IMR-90 (cell line): ENCODE measurements at regions not wholly inside any gene's neighbourhood (a gene's known extent, or its start where the extent isn't known, plus 50 kb on each side); places are given as distances from the start of the nearest gene placed in this dataset.

Experiments
- ATAC-seq: fragments of 200-7000 bp; cut with Tn5 transposase; 2 replicates; pipeline ENCODE4 v1.9.1; 2020; ENCODE audit warnings: low read depth, mild to moderate bottlenecking, moderate library complexity
- BruUV-seq: library from RNA; stranded (reverse); fragments of 400-500 nt; replicated peaks from 2 replicates; lab custom pipeline; 2021; lab: Mats Ljungman, UMichigan
- CTCF ChIA-PET: fragments of 300-600 bp; formaldehyde crosslinking; extraction: SDS; loops from one replicate; lab custom pipeline; 2021; ENCODE audit warnings: antibody characterized with exemption; lab: Yijun Ruan, JAX
- POLR2A ChIA-PET: fragments of 300-600 bp; sonication (Branson Sonifier 250); formaldehyde crosslinking; loops from one replicate; lab custom pipeline; 2022; ENCODE audit warnings: antibody characterized with exemption; ENCODE audit not compliant: unreplicated experiment; lab: Charles Lee
- DNase-seq: peaks from one replicate; pipeline ENCODE4 v3.0.0; 2013
- H2AFZ ChIP-seq: replicated peaks from 2 replicates; pipeline ENCODE3; 2013; ENCODE audit warnings: low read length, mild to moderate bottlenecking; ENCODE audit not compliant: poor library complexity
- H2AK5ac ChIP-seq: 2 replicates; pipeline ENCODE4 v1.6.1; 2013; ENCODE audit warnings: low read depth, low read length, inconsistent platforms
- H2AK9ac ChIP-seq: replicated peaks from 2 replicates; pipeline ENCODE3; 2013; ENCODE audit warnings: mild to moderate bottlenecking, low read depth, low read length, moderate library complexity; ENCODE audit not compliant: poor library complexity
- H2BK120ac ChIP-seq: 2 replicates; pipeline ENCODE4 v1.6.1; 2013; ENCODE audit warnings: low read depth, low read length, inconsistent platforms
- H2BK15ac ChIP-seq: 3 replicates; pipeline ENCODE4 v1.6.1; 2013; ENCODE audit warnings: low read depth, low read length, inconsistent platforms
- H2BK20ac ChIP-seq: 2 replicates; pipeline ENCODE4 v1.6.1; 2013; ENCODE audit warnings: low read depth, mild to moderate bottlenecking, inconsistent platforms, low read length, moderate library complexity
- H2BK5ac ChIP-seq: 2 replicates; pipeline ENCODE4 v1.6.1; 2013; ENCODE audit warnings: mild to moderate bottlenecking, low read depth, low read length, inconsistent platforms; ENCODE audit not compliant: poor library complexity, severe bottlenecking
- H3K14ac ChIP-seq: replicated peaks from 2 replicates; pipeline ENCODE4 v1.6.1; 2013; ENCODE audit warnings: low read depth, low read length, inconsistent platforms
- H3K18ac ChIP-seq: 2 replicates; pipeline ENCODE4 v1.6.1; 2013; ENCODE audit warnings: low read depth, low read length, control low read depth
- H3K23ac ChIP-seq: 2 replicates; pipeline ENCODE4 v1.6.1; 2013; ENCODE audit warnings: low read depth, low read length, inconsistent platforms
- H3K27ac ChIP-seq: 2 replicates; pipeline ENCODE4 v1.5.1; 2013; ENCODE audit warnings: mild to moderate bottlenecking, control low read depth, low read length; ENCODE audit not compliant: insufficient read depth
- H3K27me3 ChIP-seq: 2 replicates; pipeline ENCODE4 v1.6.1; 2013; ENCODE audit warnings: low read length; ENCODE audit not compliant: control insufficient read depth, insufficient read depth
- H3K36me3 ChIP-seq: 2 replicates; pipeline ENCODE4 v1.6.1; 2013; ENCODE audit warnings: low read length, mixed read lengths; ENCODE audit not compliant: control insufficient read depth, insufficient read depth
- H3K4ac ChIP-seq: 2 replicates; pipeline ENCODE4 v1.6.1; 2013; ENCODE audit warnings: low read depth, low read length, inconsistent platforms
- H3K4me1 ChIP-seq: 2 replicates; pipeline ENCODE4 v1.6.1; 2013; ENCODE audit warnings: low read length, mixed read lengths; ENCODE audit not compliant: control insufficient read depth, insufficient read depth
- H3K4me2 ChIP-seq: 2 replicates; pipeline ENCODE4 v1.6.1; 2013; ENCODE audit warnings: low read depth, mild to moderate bottlenecking, control low read depth, low read length, moderate library complexity
- H3K4me3 ChIP-seq: 2 replicates; pipeline ENCODE4 v1.5.1; 2013; ENCODE audit warnings: low read depth, mild to moderate bottlenecking, control low read depth, low read length, moderate library complexity; ENCODE audit not compliant: insufficient read depth
- H3K56ac ChIP-seq: 2 replicates; pipeline ENCODE4 v1.6.1; 2013; ENCODE audit warnings: low read length, inconsistent platforms; ENCODE audit not compliant: insufficient read depth; ENCODE audit errors: extremely low read depth
- H3K79me1 ChIP-seq, 2 experiments: 2 replicates each; pipeline ENCODE4 v1.6.1; 2013; ENCODE audit warnings: low read length in 2 of 2, inconsistent platforms in 1 of 2, low read depth in 1 of 2
- H3K9ac ChIP-seq: 2 replicates; pipeline ENCODE4 v1.6.1; 2013; ENCODE audit warnings: low read depth, low read length, control low read depth
- H3K9me1 ChIP-seq: 2 replicates; pipeline ENCODE4 v1.6.1; 2013; ENCODE audit warnings: low read length, inconsistent platforms; ENCODE audit not compliant: insufficient read depth
- H3K9me3 ChIP-seq: 2 replicates; pipeline ENCODE4 v1.6.1; 2013; ENCODE audit warnings: low read length; ENCODE audit not compliant: control insufficient read depth, insufficient read depth
- H4K20me1 ChIP-seq: 2 replicates; pipeline ENCODE4 v1.6.1; 2013; ENCODE audit warnings: low read length, inconsistent platforms; ENCODE audit not compliant: insufficient read depth
- H4K5ac ChIP-seq: 2 replicates; pipeline ENCODE4 v1.6.1; 2013; ENCODE audit warnings: mild to moderate bottlenecking, low read depth, low read length, control low read depth
- H4K8ac ChIP-seq, 2 experiments: 2 replicates each; pipeline ENCODE4 v1.6.1; 2013; ENCODE audit warnings: low read depth in 2 of 2, low read length in 2 of 2, control low read depth in 1 of 2, inconsistent platforms in 1 of 2
- H4K91ac ChIP-seq: 2 replicates; pipeline ENCODE4 v1.6.1; 2013; ENCODE audit warnings: low read depth, low read length, inconsistent platforms; ENCODE audit not compliant: insufficient read depth
- BHLHE40 ChIP-seq: fragments of 150-350 bp; IDR thresholded peaks from 2 replicates; pipeline ENCODE4 v1.6.1; 2016; ENCODE audit warnings: mild to moderate bottlenecking, low read depth, low read length
- CEBPB ChIP-seq: IDR thresholded peaks from 2 replicates; pipeline ENCODE4 v1.6.1; 2012; ENCODE audit warnings: low read depth, low read length, improper control_type of control experiment
- CHD1 ChIP-seq: IDR thresholded peaks from 2 replicates; pipeline ENCODE4 v1.6.1; 2012; ENCODE audit warnings: low read depth, low read length, improper control_type of control experiment
- ELK1 ChIP-seq: fragments of 150-350 bp; IDR thresholded peaks from 2 replicates; pipeline ENCODE4 v1.6.1; 2016; ENCODE audit warnings: low read depth, mild to moderate bottlenecking, low read length, moderate library complexity, borderline replicate concordance
- FOS ChIP-seq: fragments of 150-350 bp; IDR thresholded peaks from 2 replicates; pipeline ENCODE4 v1.6.1; 2016; ENCODE audit warnings: low read depth, low read length
- MAFK ChIP-seq: IDR thresholded peaks from 2 replicates; pipeline ENCODE4 v1.6.1; 2012; ENCODE audit warnings: low read depth, low read length, improper control_type of control experiment
- MAZ ChIP-seq: IDR thresholded peaks from 2 replicates; pipeline ENCODE4 v1.6.1; 2012; ENCODE audit warnings: low read depth, mild to moderate bottlenecking, low read length, improper control_type of control experiment, moderate library complexity, borderline replicate concordance
- MXI1 ChIP-seq: IDR thresholded peaks from 2 replicates; pipeline ENCODE4 v1.6.1; 2012; ENCODE audit warnings: low read depth, mild to moderate bottlenecking, low read length, moderate library complexity, borderline replicate concordance
- POLR2A ChIP-seq: IDR thresholded peaks from 2 replicates; pipeline ENCODE4 v1.6.1; 2012; ENCODE audit warnings: mild to moderate bottlenecking, low read depth, low read length
- RAD21 ChIP-seq: IDR thresholded peaks from 2 replicates; pipeline ENCODE4 v1.6.1; 2012; ENCODE audit warnings: low read length, improper control_type of control experiment
- RCOR1 ChIP-seq: IDR thresholded peaks from 2 replicates; pipeline ENCODE4 v1.6.1; 2012; ENCODE audit warnings: mild to moderate bottlenecking, low read length, improper control_type of control experiment; ENCODE audit not compliant: insufficient replicate concordance
- RFX5 ChIP-seq: IDR thresholded peaks from 2 replicates; pipeline ENCODE4 v1.8.0; 2012; ENCODE audit warnings: low read depth, mild to moderate bottlenecking, low read length, moderate library complexity
- SMC3 ChIP-seq: fragments of 150-350 bp; IDR thresholded peaks from 2 replicates; pipeline ENCODE4 v1.6.1; 2016; ENCODE audit warnings: low read depth, mild to moderate bottlenecking, antibody characterized with exemption, low read length, moderate library complexity
- WGBS, 2 experiments: methylation state at CpG; one replicate each; pipeline versions ENCODE4 v1.1.5 to v1.1.7; 2013; ENCODE audit warnings: missing lambda C conversion rate in 2 of 2; ENCODE audit not compliant: insufficient read length in 1 of 2; ENCODE audit errors: extremely low coverage in 2 of 2; 5-methylcytosine and 5-hydroxymethylcytosine counted together
- dilution Hi-C: fragments of 300-500 bp; cut with HindIII; formaldehyde crosslinking; loops from one replicate; pipeline ENCODE4 v1.14.3; 2018; ENCODE audit warnings: low sequenced_read_pairs; ENCODE audit not compliant: unreplicated experiment
- in situ Hi-C: fragments of 300-500 bp; cut with MboI; formaldehyde crosslinking; loops from 3 replicates; pipeline ENCODE4 v1.14.3; 2019; ENCODE audit warnings: low sequenced_read_pairs, inconsistent platforms, mixed read lengths
- intact Hi-C: fragments of 100-400 bp; cut with micrococcal nuclease; formaldehyde crosslinking; loops from 2 replicates; pipeline ENCODE4 v1.10.0; 2022
- TF ChIP-seq, protein P1 (sequence below): fragments of 150-350 bp; IDR thresholded peaks from 2 replicates; pipeline ENCODE4 v1.6.1; 2017; ENCODE audit warnings: mild to moderate bottlenecking, antibody characterized with exemption, low read length, low read depth

- TF ChIP-seq SMC3 (no peak), CEBPB (no peak), RFX5 (no peak), MAZ (no peak), POLR2A (no peak), ELK1 (no peak), FOS (no peak), RAD21 (no peak), MAFK (no peak), MXI1 (no peak), BHLHE40 (no peak), CHD1 (no peak), RCOR1 (no peak)
- TF ChIP-seq, protein P1, sequence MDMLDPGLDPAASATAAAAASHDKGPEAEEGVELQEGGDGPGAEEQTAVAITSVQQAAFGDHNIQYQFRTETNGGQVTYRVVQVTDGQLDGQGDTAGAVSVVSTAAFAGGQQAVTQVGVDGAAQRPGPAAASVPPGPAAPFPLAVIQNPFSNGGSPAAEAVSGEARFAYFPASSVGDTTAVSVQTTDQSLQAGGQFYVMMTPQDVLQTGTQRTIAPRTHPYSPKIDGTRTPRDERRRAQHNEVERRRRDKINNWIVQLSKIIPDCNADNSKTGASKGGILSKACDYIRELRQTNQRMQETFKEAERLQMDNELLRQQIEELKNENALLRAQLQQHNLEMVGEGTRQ = no peak
- intact Hi-C loops = no loop called here
- Histone ChIP-seq H4K8ac (no peak overlapping the region), H3K14ac (no peak overlapping the region), H3K9ac (no peak overlapping the region), H3K18ac (no peak overlapping the region), H2BK120ac (no peak overlapping the region), H2AK5ac (no peak overlapping the region), H3K4me1 (no peaks in the 10 kb centered on the region), H3K27ac (no peak overlapping the region), H3K4ac (no peak overlapping the region), H3K56ac (no peak overlapping the region), H3K9me3 (no peaks in the 10 kb centered on the region; the same call in 1 of the 2 replicates), H3K4me2 (no peak overlapping the region), H2AK9ac (no peak overlapping the region), H4K91ac (no peak overlapping the region), H2BK20ac (no peak overlapping the region), H2AFZ (no peak overlapping the region), H4K20me1 (no peaks in the 10 kb centered on the region), H3K23ac (no peak overlapping the region), H2BK15ac (no peak overlapping the region), H3K9me1 (no peaks in the 10 kb centered on the region), H3K36me3 (no peaks in the 10 kb centered on the region), H4K5ac (no peak overlapping the region), H3K4me3 (no peak overlapping the region), H2BK5ac (no peak overlapping the region), H3K27me3 (no peaks in the 10 kb centered on the region), H3K79me1 (no peaks in the 10 kb centered on the region)
- POLR2A ChIA-PET = no interaction called here
- DNase-seq (no peak), ATAC-seq (no peak)
- dilution Hi-C loops = no loop called here
- in situ Hi-C loops = no loop called here
- CTCF ChIA-PET = no interaction called here
- WGBS, 2 experiments = no CpG with 5 or more reads among the region's 1 CpG
- BruUV-seq = no TSS peak
Observed at GRCh38 chr4:103802766-103803165, 83.0 kb upstream of the TACR3 start.
